Kidney tubule cell (primary cell): ENCODE measurements at regions not wholly inside any gene's neighbourhood (a gene's known extent, or its start where the extent isn't known, plus 50 kb on each side); places are given as distances from the start of the nearest gene placed in this dataset.

ENCODE experiments used
- DNase-seq: peaks from one replicate; pipeline ENCODE4 v3.0.0-alpha.2; 2018; ENCODE audit warnings: low spot score

GRCh38 chr11:71356904-71357303 lies 91.3 kb downstream of the DHCR7 start:
- no peak for DNase-seq

GRCh38 chr11:71356280-71356876 lies 91.8 kb downstream of the DHCR7 start:
- DNase-seq, result no peak

GRCh38 chr11:71355281-71355680 lies 92.9 kb downstream of the DHCR7 start:
- peak; percentile 62 for DNase-seq

- no peak for DNase-seq
Observed at GRCh38 chr11:71354394-71355105, 93.6 kb downstream of the DHCR7 start.

- no peak for DNase-seq
Observed at GRCh38 chr11:71352748-71353147, 95.4 kb downstream of the DHCR7 start.

- DNase-seq, result no peak
Observed at GRCh38 chr11:71352226-71352625, 96.0 kb downstream of the DHCR7 start.

GRCh38 chr11:71349627-71350026 lies 97.2 kb upstream of the SHANK2 start:
- no peak for DNase-seq

- no peak for DNase-seq
Observed at GRCh38 chr11:71343828-71344400, 91.5 kb upstream of the SHANK2 start.

GRCh38 chr11:71342951-71343827 lies 90.8 kb upstream of the SHANK2 start:
- peak; percentile 53 for DNase-seq

- DNase-seq, result no peak
Observed at GRCh38 chr11:71342116-71342515, 89.7 kb upstream of the SHANK2 start.

GRCh38 chr11:71341596-71341995 lies 89.2 kb upstream of the SHANK2 start:
- DNase-seq, result no peak

GRCh38 chr11:71341173-71341572 lies 88.8 kb upstream of the SHANK2 start:
- DNase-seq, result no peak

- no peak for DNase-seq
Observed at GRCh38 chr11:71340086-71340606, 87.8 kb upstream of the SHANK2 start.

- DNase-seq, result no peak
Observed at GRCh38 chr11:71339396-71339881, 87.1 kb upstream of the SHANK2 start.

GRCh38 chr11:71338801-71339395 lies 86.5 kb upstream of the SHANK2 start:
- no peak for DNase-seq

- no peak for DNase-seq
Observed at GRCh38 chr11:71336996-71337754, 84.8 kb upstream of the SHANK2 start.

GRCh38 chr11:71336176-71336995 lies 84.0 kb upstream of the SHANK2 start:
- no peak for DNase-seq

GRCh38 chr11:71335371-71335770 lies 83.0 kb upstream of the SHANK2 start:
- no peak for DNase-seq

- no peak for DNase-seq
Observed at GRCh38 chr11:71334191-71334590, 81.8 kb upstream of the SHANK2 start.

- no peak for DNase-seq
Observed at GRCh38 chr11:71333473-71333872, 81.1 kb upstream of the SHANK2 start.
